MM.1S (cell line): ENCODE measurements at regions not wholly inside any gene's neighbourhood (a gene's known extent, or its start where the extent isn't known, plus 50 kb on each side); places are given as distances from the start of the nearest gene placed in this dataset.

Experiments
- CTCF ChIP-seq: fragments of 300-600 bp; sonication (generic); IDR thresholded peaks from 2 replicates; pipeline ENCODE4 v1.5.1; 2016; ENCODE audit warnings: antibody characterized with exemption, low read length, mixed read lengths
- EZH2 ChIP-seq: fragments of 300-600 bp; sonication (generic); optimal IDR thresholded peaks from 2 replicates; pipeline ENCODE3; 2017; ENCODE audit warnings: low read depth, mild to moderate bottlenecking, antibody characterized with exemption, low read length, mixed read lengths
- EZH2phosphoT487 ChIP-seq: fragments of 300-600 bp; sonication (generic); IDR thresholded peaks from 2 replicates; pipeline ENCODE4 v1.6.1; 2018; ENCODE audit warnings: antibody characterized with exemption, low read length

- no peak for TF ChIP-seq EZH2phosphoT487
- TF ChIP-seq CTCF: no peak
- TF ChIP-seq EZH2: no peak
Measured at GRCh38 chr3:144524531-144524930, 552.9 kb downstream of the DIPK2A start.
